GM18498 (cell line): ENCODE measurements at regions not wholly inside any gene's neighbourhood (a gene's known extent, or its start where the extent isn't known, plus 50 kb on each side); places are given as distances from the start of the nearest gene placed in this dataset.

Experiments used
- ATAC-seq: cut with Tn5 transposase; IDR thresholded peaks from one replicate; pipeline ENCODE4 v1.9.1; 2021; ENCODE audit warnings: mild to moderate bottlenecking, moderate library complexity; ENCODE audit not compliant: unreplicated experiment

DNA sequence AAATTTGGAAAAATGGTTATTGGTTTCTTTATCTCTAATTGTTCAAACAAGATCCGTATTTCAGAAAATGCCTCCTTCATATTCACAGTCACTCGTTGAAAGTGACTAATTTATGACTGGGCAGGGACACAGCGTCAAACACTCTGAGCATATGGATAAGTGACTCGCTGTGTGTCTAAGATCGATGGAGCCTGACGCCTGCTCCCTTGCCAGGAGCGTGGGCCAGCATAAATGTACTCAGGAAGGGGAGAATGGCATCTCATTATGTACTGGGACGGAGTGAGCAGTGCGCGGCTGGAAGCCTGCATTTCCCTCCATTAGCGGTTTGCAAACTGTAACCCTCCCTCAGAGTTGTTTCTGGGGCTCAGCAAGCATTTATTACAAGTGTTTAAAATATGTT lies 79.8 kb upstream of the CAST start:
- no peak for ATAC-seq

DNA sequence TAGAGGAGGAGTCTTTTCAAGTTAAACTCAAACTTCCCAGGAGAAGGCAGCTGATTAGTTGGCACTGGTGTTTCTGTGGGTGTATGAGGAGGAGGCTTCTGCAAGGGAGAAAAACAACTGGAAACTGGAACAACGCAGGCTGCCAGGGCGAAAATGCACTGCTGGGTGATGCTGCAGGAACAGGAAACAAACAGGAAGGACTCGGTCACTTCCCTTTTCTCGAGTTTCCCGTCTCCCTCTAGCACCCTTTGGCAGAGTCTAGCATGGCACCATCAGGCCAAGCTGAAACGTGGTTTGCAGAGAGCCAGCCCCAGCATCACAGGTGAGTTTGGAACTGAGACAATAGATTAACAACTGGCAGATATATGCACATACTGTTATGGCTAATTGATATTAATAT lies 77.5 kb upstream of the CAST start:
- no peak for ATAC-seq

GRCh38 chr5:96588539-96588938 lies 73.6 kb upstream of the CAST start:
- ATAC-seq = no peak

DNA sequence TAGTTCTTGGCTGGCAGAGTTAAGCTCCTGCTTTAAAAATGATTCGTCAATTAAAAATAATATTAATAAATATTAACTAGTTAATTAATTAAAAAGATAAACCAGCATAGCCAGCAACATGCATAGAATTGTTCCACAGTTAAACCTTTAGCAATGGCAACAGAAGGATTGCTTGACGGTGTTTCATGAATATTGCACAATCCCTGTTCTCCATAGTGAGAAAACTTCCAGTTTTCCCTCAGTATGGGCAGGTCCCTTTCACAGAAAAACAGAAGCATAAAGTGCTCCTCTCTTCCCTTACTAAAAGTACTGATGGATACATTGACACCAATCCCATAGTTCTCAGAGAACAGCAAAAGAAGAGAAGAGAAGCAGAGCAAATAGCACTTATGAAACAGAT lies 71.4 kb upstream of the CAST start:
- ATAC-seq = no peak

- no peak for ATAC-seq
Observed at GRCh38 chr5:96595300-96596090, 66.7 kb upstream of the CAST start.

DNA sequence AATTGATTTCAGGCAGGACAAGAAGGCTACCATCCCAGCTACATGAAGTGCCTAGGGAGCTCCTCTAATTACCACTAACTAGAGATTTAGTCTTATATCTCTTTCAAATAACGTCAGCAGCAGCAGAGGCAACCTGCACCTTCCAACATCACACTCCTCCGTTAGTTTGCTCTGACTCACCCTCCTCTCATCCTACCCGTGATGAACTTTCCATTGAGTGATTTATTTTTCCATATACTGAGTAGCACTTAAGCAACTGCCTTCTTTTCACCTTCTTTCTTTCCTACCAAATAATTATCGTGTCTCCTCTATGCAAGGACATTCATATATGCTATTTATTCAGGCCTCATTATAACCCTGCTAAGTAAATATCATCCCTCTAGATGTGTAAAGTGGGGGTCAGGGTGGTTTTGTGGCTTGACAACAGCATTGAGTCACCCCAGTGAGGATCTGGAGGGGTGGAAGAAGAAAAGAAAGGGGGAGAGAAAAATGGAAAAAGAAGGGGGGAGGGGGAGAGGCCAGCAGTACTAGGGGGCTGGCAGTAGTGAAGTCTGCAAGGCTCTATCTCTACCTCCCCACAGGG lies 64.6 kb upstream of the CAST start:
- no peak for ATAC-seq

- no peak for ATAC-seq
Observed at GRCh38 chr5:96601200-96601599, 61.0 kb upstream of the CAST start.

- peak; percentile 83 for ATAC-seq
Observed at GRCh38 chr5:96601715-96602244, 60.4 kb upstream of the CAST start.

DNA sequence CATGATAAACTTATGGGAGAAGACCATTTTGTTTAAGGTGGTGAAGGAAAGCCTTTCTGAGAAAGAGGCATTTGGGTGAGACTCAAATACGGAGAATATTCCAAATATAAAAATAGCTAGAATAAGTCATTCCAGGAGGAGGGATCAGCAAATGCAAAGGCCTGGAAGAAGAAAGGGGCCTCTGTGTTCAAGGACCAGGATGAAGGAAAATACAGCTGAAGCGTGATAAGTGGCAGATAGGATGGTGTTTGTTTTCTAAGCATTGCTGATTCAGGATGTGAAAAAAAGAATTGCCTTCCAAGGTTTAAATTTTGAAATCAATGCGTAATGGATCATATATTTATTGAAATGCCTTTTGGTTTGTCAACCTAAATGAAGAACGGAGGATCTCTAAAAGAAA lies 59.4 kb upstream of the CAST start:
- ATAC-seq = no peak

GRCh38 chr5:96605144-96605837 lies 56.9 kb upstream of the CAST start:
- no peak for ATAC-seq

DNA sequence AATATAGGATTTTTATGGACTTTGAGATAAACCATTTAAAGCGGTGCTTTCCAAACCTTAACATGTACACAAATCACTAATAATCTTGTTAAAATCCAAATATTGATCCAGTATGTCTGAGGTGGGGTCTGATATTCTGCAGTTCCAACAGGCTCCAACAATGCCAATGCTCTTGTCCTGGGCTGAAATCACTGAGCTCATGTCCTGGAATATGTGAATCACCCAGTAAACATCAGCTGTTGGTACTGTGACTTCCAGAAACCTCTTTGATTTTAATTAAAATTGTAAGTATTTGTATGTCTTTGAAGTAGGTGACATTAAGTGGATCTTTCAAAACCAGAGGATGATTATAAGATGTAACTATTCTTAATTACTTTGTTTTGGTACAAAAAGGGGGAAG lies 52.8 kb upstream of the CAST start:
- no peak for ATAC-seq

DNA sequence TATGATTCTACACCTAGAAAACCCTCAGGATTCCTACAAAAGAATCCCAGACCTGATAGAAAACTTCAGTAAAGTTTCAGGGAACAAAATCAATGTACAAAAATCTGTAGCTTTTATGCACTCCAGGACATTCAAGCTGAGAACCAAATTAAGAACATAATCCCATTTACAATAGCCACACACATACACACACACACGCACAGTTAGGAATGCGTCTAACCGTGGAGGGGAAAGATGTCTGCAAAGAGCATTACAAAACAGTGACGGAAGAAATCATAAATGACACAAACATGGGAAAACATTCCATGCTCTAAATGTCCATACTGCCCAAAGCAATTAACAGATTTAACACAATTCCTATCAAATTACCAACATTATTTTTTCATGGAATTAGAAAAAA lies 51.4 kb upstream of the CAST start:
- ATAC-seq = no peak

GRCh38 chr5:96611946-96612345 lies 50.2 kb upstream of the CAST start:
- no peak for ATAC-seq
